ENCODE measurements at regions not wholly inside any gene's neighbourhood (a gene's known extent, or its start where the extent isn't known, plus 50 kb on each side); places are given as distances from the start of the nearest gene placed in this dataset.

- no peak for TF ChIP-seq GABPB1 (CRISPR knock-in tag; IDR thresholded peaks at IDR 0.05)
- TF ChIP-seq THRAP3 (IDR thresholded peaks at IDR 0.05; ENCODE audit: borderline replicate concordance): no peak
- no peak for TF ChIP-seq RFX1 (IDR thresholded peaks at IDR 0.05)
- no peak for TF ChIP-seq ZNF175 (CRISPR knock-in tag; IDR thresholded peaks at IDR 0.05; ENCODE audit: low read depth)
- no peak for TF ChIP-seq USF2 (CRISPR knock-in tag; IDR thresholded peaks at IDR 0.05)
- TF ChIP-seq RAD21 (CRISPR knock-in tag; conservative IDR thresholded peaks at IDR 0.05 in 1 of 2, IDR thresholded peaks at IDR 0.05 in 1 of 2): no peak
- no peak for TF ChIP-seq JUN (IDR thresholded peaks at IDR 0.05; ENCODE audit: borderline replicate concordance, low read depth, low read length)
- TF ChIP-seq JUN (CRISPR knock-in tag; IDR thresholded peaks at IDR 0.05; ENCODE audit: borderline replicate concordance): no peak
- no peak for TF ChIP-seq ARID1B (IDR thresholded peaks at IDR 0.05)
- TF ChIP-seq CBX1 (IDR thresholded peaks at IDR 0.05; ENCODE audit: low read depth): no peak
- no peak for TF ChIP-seq MBD1 (CRISPR knock-in tag; IDR thresholded peaks at IDR 0.05)
- no peak for TF ChIP-seq ZNF347 (CRISPR knock-in tag; IDR thresholded peaks at IDR 0.05; ENCODE audit: low read depth)
- TF ChIP-seq, protein P1, sequence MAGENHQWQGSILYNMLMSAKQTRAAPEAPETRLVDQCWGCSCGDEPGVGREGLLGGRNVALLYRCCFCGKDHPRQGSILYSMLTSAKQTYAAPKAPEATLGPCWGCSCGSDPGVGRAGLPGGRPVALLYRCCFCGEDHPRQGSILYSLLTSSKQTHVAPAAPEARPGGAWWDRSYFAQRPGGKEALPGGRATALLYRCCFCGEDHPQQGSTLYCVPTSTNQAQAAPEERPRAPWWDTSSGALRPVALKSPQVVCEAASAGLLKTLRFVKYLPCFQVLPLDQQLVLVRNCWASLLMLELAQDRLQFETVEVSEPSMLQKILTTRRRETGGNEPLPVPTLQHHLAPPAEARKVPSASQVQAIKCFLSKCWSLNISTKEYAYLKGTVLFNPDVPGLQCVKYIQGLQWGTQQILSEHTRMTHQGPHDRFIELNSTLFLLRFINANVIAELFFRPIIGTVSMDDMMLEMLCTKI (IDR thresholded peaks at IDR 0.05; ENCODE audit: partially characterized antibody): no peak
- TF ChIP-seq RUNX1 (IDR thresholded peaks at IDR 0.05; ENCODE audit: low read depth): no peak
- peaks cover 2 to 6% of the 10 kb centered on the region in 2 experiments; a peak in 4 of 5 replicates for H3K4me1 ChIP-seq (replicated peaks in 1 of 2; ENCODE audit: control insufficient read depth in 2 of 2, insufficient read depth in 2 of 2, low read length in 2 of 2)
- DNase-seq (ENCODE audit: extremely low read depth in 1 of 4, low spot score in 3 of 4): no peak
- H2AFZ ChIP-seq (ENCODE audit: low read depth, low read length): peak overlapping the region; percentile 52
- H4K20me1 ChIP-seq (replicated peaks; ENCODE audit: control insufficient read depth, insufficient read depth, low read length): no peaks in the 10 kb centered on the region
- peak overlapping the region in 1 of 2 experiments; percentile 9; a peak in 1 of 4 replicates for H3K9ac ChIP-seq (ENCODE audit: insufficient read depth in 1 of 2, low read depth in 2 of 2, low read length in 2 of 2)
- ChIA-PET POLR2A (interaction anchor here (0.7 to 1.4 kb wide), 5 partner anchors 11 to 20 kb away, joined by 3 to 5 read pairs (median 4); no protein-coding TSS in a partner anchor), CTCF (ENCODE audit: low intra/inter-chr PET ratio) (no interaction called here)
- H3K9me3 ChIP-seq (replicated peaks; ENCODE audit: control insufficient read depth, insufficient read depth, low read depth, low read length): no peaks in the 10 kb centered on the region
- no peaks in the 10 kb centered on the region for H3K27me3 ChIP-seq (ENCODE audit: control insufficient read depth in 2 of 2, insufficient read depth in 2 of 2, low read length in 2 of 2)
- ATAC-seq: peak; percentile 28
- intact Hi-C loops (cut with micrococcal nuclease) (no loop called here), in situ Hi-C loops (cut with MboI) (no loop called here)
- no peak overlapping the region for H3K27ac ChIP-seq (ENCODE audit: extremely low read depth, low read depth, low read length)
- 32% methylated on average over 4 of the region's 4 CpGs for WGBS (ENCODE audit: insufficient coverage, low coverage, missing lambda C conversion rate)
- no TSS peak for BruUV-seq (replicated peaks)
- no peak overlapping the region for H3K4me3 ChIP-seq
- FAIRE-seq: no peak
- H3K4me2 ChIP-seq (ENCODE audit: insufficient read depth, low read length): no peak overlapping the region
- H3K9me1 ChIP-seq (ENCODE audit: control insufficient read depth, insufficient read depth, low read length): no peaks in the 10 kb centered on the region
- H3K36me3 ChIP-seq (ENCODE audit: control insufficient read depth, insufficient read depth, low read length): no peaks in the 10 kb centered on the region
- no peaks in the 10 kb centered on the region for H3K79me2 ChIP-seq (ENCODE audit: control insufficient read depth, insufficient read depth, low read length)
Measured at GRCh38 chr1:38772026-38772425, 87.5 kb downstream of the RRAGC start.

Measured in K562 (cell line).